B cell (primary cell): ENCODE measurements at regions not wholly inside any gene's neighbourhood (a gene's known extent, or its start where the extent isn't known, plus 50 kb on each side); places are given as distances from the start of the nearest gene placed in this dataset.

Experiments
- ATAC-seq: fragments of 200-7000 bp; cut with Tn5 transposase; one replicate; pipeline ENCODE4 v1.10.0; 2021; ENCODE audit warnings: low read depth, mild to moderate bottlenecking, moderate number of reproducible peaks, moderate library complexity
- CTCF ChIA-PET: fragments of 350-600 bp; sonication (Branson Sonifier 250); formaldehyde crosslinking; loops from one replicate; lab custom pipeline; 2021; ENCODE audit warnings: antibody characterized with exemption, inconsistent platforms; lab: Charles Lee
- POLR2A ChIA-PET: fragments of 350-600 bp; sonication (Branson Sonifier 250); formaldehyde crosslinking; loops from one replicate; lab custom pipeline; 2021; ENCODE audit warnings: antibody characterized with exemption; lab: Charles Lee
- DNase-seq: peaks from one replicate; pipeline ENCODE4 v3.0.0; 2013
- H2AFZ ChIP-seq: 2 replicates; pipeline ENCODE4 v1.6.1; 2012; ENCODE audit warnings: mild to moderate bottlenecking, low read depth, low read length; ENCODE audit not compliant: insufficient read depth, poor library complexity, severe bottlenecking
- H3K27ac ChIP-seq, 2 donors: 1 replicate in 1 of 2; 2 replicates in 1 of 2; pipeline ENCODE4 v1.5.1; 2012 to 2013; ENCODE audit warnings: low read length in 2 of 2, mild to moderate bottlenecking in 2 of 2, moderate library complexity in 1 of 2
- H3K27me3 ChIP-seq, 4 experiments: fragments of 200-600 bp in 1 of 4; sonication (generic) in 1 of 4; replicated peaks in 1 of 4; 1 replicate in 2 of 4; 2 replicates in 2 of 4; pipeline versions ENCODE4 v1.6.1 to v1.7.0; 2013 to 2016; ENCODE audit warnings: low read length in 3 of 4, mild to moderate bottlenecking in 2 of 4, mixed read lengths in 1 of 4, moderate library complexity in 1 of 4; ENCODE audit not compliant: insufficient read depth in 4 of 4, control insufficient read depth in 3 of 4; ENCODE audit errors: control extremely low read depth in 1 of 4
- H3K36me3 ChIP-seq, 2 experiments: replicated peaks in 1 of 2; 1 replicate in 1 of 2; 2 replicates in 1 of 2; pipeline versions ENCODE4 v1.6.1 to v1.7.1; 2013; ENCODE audit warnings: low read length in 1 of 2; ENCODE audit not compliant: insufficient read depth in 2 of 2, control insufficient read depth in 1 of 2; ENCODE audit errors: control extremely low read depth in 1 of 2, extremely low read depth in 1 of 2
- H3K4me1 ChIP-seq, 2 donors: fragments of 200-600 bp in 1 of 2; sonication (generic) in 1 of 2; 1 replicate in 1 of 2; 2 replicates in 1 of 2; pipeline versions ENCODE4 v1.5.1 to v1.6.1; 2013 to 2017; ENCODE audit warnings: low read length in 2 of 2; ENCODE audit not compliant: control insufficient read depth in 2 of 2, insufficient read depth in 2 of 2
- H3K4me2 ChIP-seq: replicated peaks from 2 replicates; pipeline ENCODE3; 2012; ENCODE audit warnings: mild to moderate bottlenecking, low read depth, low read length; ENCODE audit not compliant: poor library complexity, severe bottlenecking
- H3K4me3 ChIP-seq, 5 experiments: fragments of 200-600 bp in 1 of 5; sonication (generic) in 1 of 5; 1 replicate in 3 of 5; 2 replicates in 2 of 5; pipeline versions ENCODE4 v1.5.1 to v1.7.0; 2011 to 2016; ENCODE audit warnings: low read length in 4 of 5, mild to moderate bottlenecking in 4 of 5, low read depth in 2 of 5, control low read depth in 1 of 5, moderate library complexity in 1 of 5; ENCODE audit not compliant: insufficient read depth in 1 of 5; ENCODE audit errors: control extremely low read depth in 1 of 5, extremely low read depth in 1 of 5
- H3K79me2 ChIP-seq: fragments of 200-600 bp; sonication (generic); one replicate; pipeline ENCODE4 v1.6.0; 2016; ENCODE audit warnings: low read length; ENCODE audit not compliant: control insufficient read depth, insufficient read depth
- H3K9ac ChIP-seq: fragments of 200-600 bp; sonication (generic); 2 replicates; pipeline ENCODE4 v1.6.1; 2017; ENCODE audit warnings: mild to moderate bottlenecking, low read length, moderate library complexity
- H3K9me3 ChIP-seq, 3 donors: one replicate each; pipeline versions ENCODE4 v1.6.1 to v1.7.1; 2013; ENCODE audit warnings: low read length in 2 of 3; ENCODE audit not compliant: control insufficient read depth in 2 of 3, insufficient read depth in 1 of 3; ENCODE audit errors: control extremely low read depth in 1 of 3
- H4K20me1 ChIP-seq: 2 replicates; pipeline ENCODE4 v1.6.0; 2012; ENCODE audit warnings: mild to moderate bottlenecking, low read length; ENCODE audit not compliant: insufficient read depth, control insufficient read depth, poor library complexity, severe bottlenecking
- H3K27ac Mint-ChIP-seq: one replicate; pipeline ENCODE4 v1.8.0; 2021; ENCODE audit warnings: mixed read lengths
- H3K27me3 Mint-ChIP-seq: one replicate; pipeline ENCODE4 v1.8.0; 2021; ENCODE audit warnings: mixed read lengths
- H3K4me1 Mint-ChIP-seq: one replicate; pipeline ENCODE4 v1.8.0; 2021; ENCODE audit warnings: mixed read lengths
- H3K4me3 Mint-ChIP-seq: one replicate; pipeline ENCODE4 v1.8.0; 2021; ENCODE audit warnings: mixed read lengths
- H3K9me3 Mint-ChIP-seq: one replicate; pipeline ENCODE4 v1.8.0; 2022; ENCODE audit warnings: mixed read lengths; ENCODE audit not compliant: insufficient read depth
- CTCF ChIP-seq: fragments of 200-600 bp; IDR thresholded peaks from one replicate; pipeline ENCODE4 v1.8.0; 2022; ENCODE audit warnings: antibody characterized with exemption, mild to moderate bottlenecking
- EZH2 ChIP-seq: IDR thresholded peaks from 2 replicates; pipeline ENCODE4 v1.6.1; 2012; ENCODE audit warnings: borderline replicate concordance, low read depth, mild to moderate bottlenecking, moderate library complexity, low read length; ENCODE audit not compliant: insufficient read depth, poor library complexity, severe bottlenecking
- WGBS: methylation state at CpG from one replicate; pipeline ENCODE4 v1.1.5; 2013; ENCODE audit warnings: missing lambda C conversion rate; ENCODE audit not compliant: insufficient coverage; 5-methylcytosine and 5-hydroxymethylcytosine counted together
- intact Hi-C: fragments of 100-400 bp; cut with micrococcal nuclease; formaldehyde crosslinking; loops from one replicate; pipeline ENCODE4 v1.10.0; 2022

- 82% methylated on average over 6 of the region's 9 CpGs for WGBS
- no peak for ATAC-seq
- POLR2A ChIA-PET, result no interaction called here
Observed at GRCh38 chr20:39268491-39268951, 306.4 kb downstream of the DHX35 start.

GRCh38 chr20:39266989-39267388, 304.8 kb downstream of the DHX35 start:
- H3K4me1 ChIP-seq, result no peaks in the 10 kb centered on the region
- H3K79me2 ChIP-seq, result no peaks in the 10 kb centered on the region
- no peak overlapping the region for H3K27ac ChIP-seq
- no peaks in the 10 kb centered on the region for H3K9me3 ChIP-seq
- no peak overlapping the region for H3K9ac ChIP-seq
- H3K27me3 ChIP-seq, result no peaks in the 10 kb centered on the region
- ChIA-PET POLR2A (no interaction called here), CTCF (interaction anchor here (0.8 to 6.2 kb wide), 11 partner anchors 8 to 1697 kb away, joined by 3 to 55 read pairs (median 4); partner anchors contain the start of gene MAFB)
- H3K27ac Mint-ChIP-seq, result no peak overlapping the region
- H4K20me1 ChIP-seq, result no peaks in the 10 kb centered on the region
- H3K4me3 Mint-ChIP-seq, result no peak overlapping the region
- no peaks in the 10 kb centered on the region for H3K36me3 ChIP-seq
- no peaks in the 10 kb centered on the region for H3K4me1 Mint-ChIP-seq
- TF ChIP-seq CTCF (no peak), EZH2 (no peak)
- H3K27me3 Mint-ChIP-seq, result peaks cover 6% of the 10 kb centered on the region
- no CpG with 5 or more reads among the region's 4 CpGs for WGBS
- no peak overlapping the region for H2AFZ ChIP-seq
- intact Hi-C loops, result no loop called here
- H3K4me3 ChIP-seq, result no peak overlapping the region
- H3K9me3 Mint-ChIP-seq, result no peaks in the 10 kb centered on the region
- H3K4me2 ChIP-seq, result no peak overlapping the region
- no peak for DNase-seq
- no peak for ATAC-seq

More at GRCh38 chr20:39268491-39268951, 306.4 kb downstream of the DHX35 start:
- Mint-ChIP-seq H3K27ac (no peak overlapping the region), H3K4me1 (no peaks in the 10 kb centered on the region), H3K4me3 (no peak overlapping the region), H3K9me3 (no peaks in the 10 kb centered on the region), H3K27me3 (peaks cover 2% of the 10 kb centered on the region)
- Histone ChIP-seq H3K9me3 (no peaks in the 10 kb centered on the region), H3K36me3 (no peaks in the 10 kb centered on the region), H2AFZ (no peak overlapping the region), H3K27me3 (no peaks in the 10 kb centered on the region), H3K27ac (no peak overlapping the region), H3K79me2 (no peaks in the 10 kb centered on the region), H3K4me2 (no peak overlapping the region), H4K20me1 (no peaks in the 10 kb centered on the region), H3K9ac (no peak overlapping the region), H3K4me1 (no peaks in the 10 kb centered on the region), H3K4me3 (no peak overlapping the region)
- no peak for TF ChIP-seq CTCF
- no peak for TF ChIP-seq EZH2
- intact Hi-C loops, result no loop called here
- CTCF ChIA-PET, result interaction anchor here (0.7 to 6.2 kb wide), 24 partner anchors 9 to 1724 kb away, joined by 3 to 55 read pairs (median 4); partner anchors contain the start of gene MAFB
- no peak for DNase-seq
